Stimulated activated CD8-positive, alpha-beta memory T cell treated with anti-CD3 and anti-CD28 coated beads, Interleukin-2, amount 100 ng/mL, for 1 hour (primary cell): ENCODE measurements at regions not wholly inside any gene's neighbourhood (a gene's known extent, or its start where the extent isn't known, plus 50 kb on each side); places are given as distances from the start of the nearest gene placed in this dataset.
"Not testable (repeated sequence)": the region's sequence is repeated elsewhere in the genome, so short reads cannot be mapped to it uniquely, and the experiment has no call there.

Source experiments
- DNase-seq, 2 donors: peaks; one replicate each; pipeline ENCODE4 v3.0.0-alpha.2; 2020; ENCODE audit warnings: low read depth in 2 of 2

DNA sequence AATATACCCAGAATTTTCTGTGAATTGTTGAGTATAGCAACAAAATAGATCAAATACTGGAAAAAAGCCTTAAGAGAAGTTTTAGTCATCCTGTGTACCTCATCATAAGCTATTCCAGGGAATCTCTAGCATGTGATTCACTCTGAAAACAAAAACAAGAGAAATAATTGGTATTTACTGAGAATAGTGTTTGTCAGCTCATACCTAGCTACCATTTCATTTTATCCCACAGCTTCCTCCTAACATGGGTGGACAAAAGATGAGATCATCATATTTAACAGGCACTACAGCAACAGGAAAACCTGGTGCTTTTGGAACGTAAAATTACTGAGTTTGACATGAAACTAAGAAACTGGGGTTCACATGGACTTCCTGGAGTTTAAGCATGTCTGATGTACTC is 753.5 kb upstream of the NECTIN3 start:
- no peak for DNase-seq

DNA sequence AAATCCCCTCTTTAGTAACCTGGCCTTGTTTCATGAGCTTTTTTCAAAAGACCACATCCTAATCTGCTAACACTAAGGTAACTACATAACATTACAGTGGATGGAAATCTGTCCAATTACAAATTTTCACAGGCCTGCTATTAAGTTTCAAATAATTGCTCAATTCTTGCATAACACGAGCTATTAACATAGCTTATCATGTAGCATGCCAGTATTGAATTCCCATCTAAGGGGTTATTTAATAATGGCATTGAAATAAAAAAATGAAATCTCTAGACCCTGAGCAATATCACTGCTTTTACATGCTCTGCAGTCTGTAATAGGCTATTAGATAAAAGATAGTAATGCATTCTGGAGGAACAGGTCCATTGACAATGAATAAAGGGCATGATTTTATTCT is 748.3 kb upstream of the NECTIN3 start:
- no peak for DNase-seq

DNA sequence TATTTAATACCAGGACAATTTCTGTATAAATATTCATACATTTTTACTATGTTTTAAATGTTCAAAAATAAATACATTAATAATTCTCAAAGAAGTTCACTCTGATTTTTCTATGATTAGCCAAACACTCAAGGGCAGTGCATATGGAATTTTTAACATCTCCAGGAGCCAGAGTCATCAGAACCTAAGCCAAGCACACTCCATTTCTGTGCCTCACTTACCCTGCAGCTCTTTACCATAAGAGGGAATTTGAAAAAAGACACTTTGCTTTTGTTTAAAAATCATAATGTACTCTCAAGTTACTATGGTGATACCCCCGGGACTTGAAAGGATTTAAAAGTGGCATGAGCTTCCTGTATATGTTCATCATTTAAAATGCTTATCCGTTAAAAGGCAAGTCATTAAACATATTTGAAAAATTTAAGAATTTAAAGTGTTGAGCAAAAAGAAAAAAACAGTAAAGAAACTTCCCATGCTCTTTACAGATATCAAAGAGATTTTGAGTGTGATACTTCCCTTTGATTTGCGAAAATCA is 747.4 kb upstream of the NECTIN3 start:
- no peak for DNase-seq

DNA sequence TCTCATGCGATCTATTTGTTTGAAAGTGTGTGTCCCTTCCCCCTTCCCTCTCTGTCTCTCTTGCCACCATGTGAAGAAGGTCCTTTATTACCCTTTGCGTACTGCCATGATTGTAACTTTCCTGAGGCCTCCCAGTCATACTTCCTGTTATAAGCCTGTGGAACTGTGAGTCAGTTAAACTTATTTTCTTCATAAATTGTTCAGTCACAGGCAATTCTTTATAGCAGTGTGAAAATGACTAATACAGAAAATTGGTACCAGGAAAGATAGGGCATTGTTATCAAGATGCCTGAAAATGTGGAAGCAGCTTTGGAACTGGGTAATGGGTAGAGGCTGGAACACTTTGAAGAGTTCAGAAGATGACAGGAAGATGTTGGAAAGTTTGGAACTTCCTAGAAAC is 743.7 kb upstream of the NECTIN3 start:
- no peak for DNase-seq

GRCh38 chr3:110331562-110331961 is 740.1 kb upstream of the NECTIN3 start:
- not testable (repeated sequence) for DNase-seq

GRCh38 chr3:110332629-110333028 is 739.0 kb upstream of the NECTIN3 start:
- DNase-seq = no peak

DNA sequence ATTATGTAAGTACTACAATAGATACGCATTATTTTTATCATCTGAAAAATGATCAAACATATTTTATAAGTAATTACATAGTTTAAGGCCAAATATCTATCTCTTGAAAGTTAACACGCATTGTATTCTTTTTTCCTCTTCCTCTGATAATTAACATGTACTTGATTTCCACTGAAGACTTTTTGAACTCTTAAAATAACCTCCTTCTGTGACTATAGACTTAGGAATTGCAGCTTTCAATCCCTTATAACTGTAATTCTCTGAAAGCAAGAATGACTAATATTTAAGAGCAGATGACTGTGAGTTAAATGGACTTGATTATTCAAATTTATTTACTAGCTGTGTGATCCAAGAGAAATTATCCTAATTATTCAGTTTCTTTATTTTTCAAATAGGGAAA is 730.6 kb upstream of the NECTIN3 start:
- no peak for DNase-seq

GRCh38 chr3:110343376-110343775 is 728.2 kb upstream of the NECTIN3 start:
- no peak for DNase-seq

DNA sequence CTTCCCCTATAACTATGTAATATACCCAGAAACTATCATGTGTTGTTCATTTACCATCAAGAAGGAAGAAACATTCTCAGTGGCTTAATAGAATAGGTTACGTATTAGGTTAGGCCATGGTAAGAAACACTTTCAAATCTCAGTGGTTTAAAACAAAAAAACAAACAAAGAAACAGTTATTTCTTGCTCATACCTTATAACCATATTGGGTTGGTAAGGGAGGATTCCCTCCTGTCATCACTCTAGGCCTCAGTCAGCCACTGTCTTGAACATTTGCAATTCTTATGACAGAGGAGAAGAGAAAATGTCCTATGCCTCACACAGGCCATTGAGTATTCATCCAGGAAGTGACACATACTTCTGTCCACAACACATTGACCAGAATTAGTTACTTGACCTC is 727.7 kb upstream of the NECTIN3 start:
- no peak for DNase-seq

DNA sequence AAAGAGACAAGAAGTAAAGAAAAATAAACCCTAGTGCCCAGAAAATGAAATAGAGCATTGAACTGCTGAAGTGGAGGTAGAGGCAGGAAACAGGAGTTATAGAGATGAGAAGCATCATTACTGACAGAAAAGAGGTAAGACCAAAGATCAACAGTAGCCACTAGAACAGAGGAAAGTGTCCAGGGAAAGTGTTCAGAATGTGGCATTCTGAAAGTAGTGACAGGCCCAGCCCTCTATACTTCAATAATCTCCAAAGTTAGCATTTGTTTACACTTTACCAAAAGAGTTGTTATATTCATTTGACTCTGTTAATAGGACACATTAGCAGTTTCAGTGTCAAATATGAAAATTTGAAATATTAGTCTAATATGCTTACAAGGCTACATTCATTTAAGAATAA is 727.1 kb upstream of the NECTIN3 start:
- no peak for DNase-seq

DNA sequence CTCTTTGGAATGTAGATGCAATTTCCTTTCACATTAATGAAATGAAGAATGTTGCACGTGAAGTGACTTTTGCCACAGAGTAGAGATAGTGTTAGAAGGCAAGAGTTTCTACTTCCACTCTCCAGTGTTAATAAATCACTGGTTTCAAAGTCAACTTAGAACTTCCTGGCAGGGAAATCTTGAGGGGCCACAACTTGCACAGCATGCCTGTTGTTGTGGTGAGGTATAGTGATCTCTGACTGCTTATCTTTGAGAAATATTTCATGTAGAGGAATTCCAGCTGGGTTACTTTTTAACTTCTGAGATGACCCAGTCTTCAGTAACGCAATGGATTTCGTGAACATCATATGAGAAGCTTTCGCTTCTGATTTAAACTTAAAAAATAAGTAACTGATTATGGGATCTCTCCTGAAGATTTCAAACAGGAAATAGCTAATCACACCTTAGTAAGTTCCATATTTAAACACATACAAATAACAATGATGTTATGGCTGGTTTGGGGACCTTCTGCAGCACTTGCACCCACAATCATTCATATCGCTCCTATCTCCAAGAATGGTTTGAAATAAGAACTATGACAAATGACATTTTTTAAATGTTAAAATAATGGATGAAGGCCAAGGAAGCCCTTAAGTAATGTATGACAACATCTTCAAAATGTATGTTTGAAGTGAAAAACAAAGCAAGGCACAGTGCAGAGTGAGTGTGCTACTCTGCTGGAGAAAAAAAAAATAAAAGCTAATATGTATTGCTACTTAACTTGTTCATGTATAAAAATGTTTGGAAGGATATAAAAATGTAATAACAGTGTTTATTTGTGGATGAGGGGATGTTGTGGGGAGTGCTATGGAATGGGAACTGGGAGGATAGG is 726.5 kb upstream of the NECTIN3 start:
- no peak for DNase-seq

- no peak for DNase-seq
Measured at GRCh38 chr3:110349295-110349694, 722.3 kb upstream of the NECTIN3 start.

DNA sequence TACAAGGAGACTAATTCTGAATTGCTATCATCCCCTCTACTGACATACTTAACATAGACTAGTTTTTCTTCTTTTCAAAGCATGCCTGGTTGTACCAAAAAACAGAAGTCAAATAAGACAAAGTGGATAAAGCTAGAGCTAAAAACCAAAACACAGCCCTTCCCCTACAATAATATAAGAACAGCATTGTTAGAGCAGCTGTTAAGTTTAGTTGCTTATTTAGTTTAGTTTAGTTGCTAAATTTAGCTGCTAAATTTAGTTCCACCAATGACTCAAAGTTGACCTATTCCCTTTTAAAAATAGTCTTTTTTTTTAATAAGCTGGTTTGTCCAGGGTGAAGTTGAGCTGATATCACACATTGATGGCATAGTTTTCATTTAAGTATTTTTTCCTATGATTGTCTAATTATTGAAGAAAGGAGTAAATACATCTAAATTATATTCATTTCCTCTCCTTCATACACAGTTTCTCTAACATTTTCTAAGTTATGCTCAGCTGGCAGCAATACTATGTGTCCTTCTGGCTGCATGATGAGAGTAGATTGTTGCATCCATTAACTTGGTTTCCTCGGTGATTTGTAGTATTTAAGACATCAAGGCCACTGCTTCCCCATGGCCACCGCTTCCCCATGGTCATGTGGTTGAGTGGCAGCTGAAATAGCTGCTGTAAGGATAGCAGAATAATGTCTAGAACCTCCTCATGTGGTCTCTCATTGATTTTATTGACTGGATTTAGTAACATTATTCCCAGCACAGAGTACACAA is 718.6 kb upstream of the NECTIN3 start:
- no peak for DNase-seq

DNA sequence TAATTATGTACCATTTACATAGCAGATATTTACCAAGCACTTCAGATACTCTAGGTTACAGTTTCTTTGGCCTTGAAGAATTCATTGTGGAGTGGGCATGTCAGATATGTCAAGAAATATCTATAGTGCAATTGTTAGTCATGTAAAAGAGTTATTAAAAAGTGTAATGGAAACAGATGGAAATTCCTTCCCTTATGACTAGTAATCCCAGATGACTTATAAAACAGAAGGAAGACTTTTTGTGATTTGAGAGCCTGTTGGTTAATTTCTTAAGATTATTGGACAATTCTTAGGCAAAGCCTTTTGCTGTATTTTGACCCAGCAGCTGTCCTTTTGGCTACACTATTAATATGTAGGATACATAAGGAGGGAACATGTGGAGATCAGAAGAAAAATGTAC is 708.9 kb upstream of the NECTIN3 start:
- no peak for DNase-seq

DNA sequence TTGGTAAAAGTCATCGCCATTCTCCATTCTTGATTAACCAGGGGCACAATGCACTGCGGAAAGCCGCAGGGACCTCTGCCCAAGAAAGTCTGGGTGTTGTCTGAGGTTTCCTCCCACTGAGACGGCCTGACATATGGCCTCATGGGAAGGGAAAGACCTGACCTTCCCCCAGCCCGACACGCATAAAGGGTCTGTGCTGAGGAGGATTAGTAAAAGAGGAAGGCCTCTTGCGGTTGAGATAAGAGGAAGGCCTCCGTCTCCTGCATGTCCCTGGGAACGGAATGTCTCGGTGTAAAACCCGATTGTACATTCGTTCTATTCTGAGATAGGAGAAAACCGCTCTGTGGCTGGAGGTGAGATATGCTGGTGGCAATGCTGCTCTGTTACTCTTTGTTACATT is 704.3 kb upstream of the NECTIN3 start:
- DNase-seq = not testable (repeated sequence)

DNA sequence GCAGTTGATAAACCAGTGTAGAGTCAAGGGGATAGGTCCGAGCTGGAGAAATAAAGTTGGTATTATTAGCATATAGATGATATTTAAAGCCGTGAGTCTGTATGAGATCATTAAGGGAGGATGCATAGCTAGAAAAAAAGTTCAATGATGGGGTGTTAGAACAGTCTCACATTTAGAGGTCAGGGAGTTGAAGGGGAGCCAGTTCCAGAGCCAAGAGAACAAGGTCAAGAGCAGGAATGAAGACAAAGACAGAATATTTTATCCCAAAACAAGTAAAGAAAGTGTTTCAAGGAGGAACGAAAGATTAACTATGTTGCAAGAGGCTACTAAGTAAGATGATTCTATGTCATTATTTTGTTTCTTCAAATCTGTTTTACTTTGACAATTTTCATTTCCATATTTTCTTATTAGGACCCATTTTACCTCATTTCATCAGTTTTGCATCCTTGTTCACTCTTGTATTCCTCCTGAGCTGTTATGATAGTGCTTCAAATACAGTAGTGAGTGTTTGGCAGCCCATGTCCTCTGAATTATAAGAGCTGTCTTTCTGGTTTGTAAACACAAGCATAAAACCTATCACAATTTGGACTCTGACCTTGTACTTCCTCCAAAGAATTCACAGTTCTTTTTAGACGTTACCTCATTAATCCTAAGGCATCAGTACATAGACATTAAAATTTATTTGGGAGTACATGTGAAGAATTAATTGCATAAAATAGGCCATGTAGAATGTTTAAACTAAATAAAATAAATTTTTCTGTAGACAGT is 695.7 kb upstream of the NECTIN3 start:
- no peak for DNase-seq

- no peak for DNase-seq
Measured at GRCh38 chr3:110378481-110378880, 693.1 kb upstream of the NECTIN3 start.

GRCh38 chr3:110381992-110382391 is 689.6 kb upstream of the NECTIN3 start:
- DNase-seq = no peak

GRCh38 chr3:110383356-110383755 is 688.3 kb upstream of the NECTIN3 start:
- no peak for DNase-seq

- DNase-seq = no peak
Measured at GRCh38 chr3:110384601-110385000, 687.0 kb upstream of the NECTIN3 start.

DNA sequence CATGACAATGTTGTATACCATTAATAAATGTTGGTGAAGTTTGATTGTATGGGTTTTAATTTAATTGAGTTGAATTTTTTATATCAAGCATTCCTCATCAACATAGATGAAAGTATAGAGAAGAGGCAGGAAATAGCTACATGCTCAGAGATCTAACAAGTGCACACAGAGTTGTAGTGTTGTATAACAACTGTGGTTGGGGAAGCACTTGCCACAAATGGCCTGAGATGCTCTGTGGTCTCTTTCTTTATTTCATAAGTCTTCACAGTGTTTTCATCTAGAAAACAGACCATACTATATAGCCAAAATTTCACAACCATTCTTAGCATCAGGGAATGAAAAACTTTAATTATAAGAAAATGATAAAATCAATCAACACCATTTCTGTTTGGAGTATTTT is 682.6 kb upstream of the NECTIN3 start:
- no peak for DNase-seq

- no peak for DNase-seq
Measured at GRCh38 chr3:110390372-110390771, 681.2 kb upstream of the NECTIN3 start.
